Upper lobe of left lung (tissue), 6 donors: ENCODE measurements at regions not wholly inside any gene's neighbourhood (a gene's known extent, or its start where the extent isn't known, plus 50 kb on each side); places are given as distances from the start of the nearest gene placed in this dataset.

ENCODE experiments used
- ATAC-seq, 2 donors: fragments of 200-7000 bp; cut with Tn5 transposase; one replicate each; pipeline ENCODE4 v1.9.1; 2022; ENCODE audit warnings: mild to moderate bottlenecking in 2 of 2, moderate library complexity in 2 of 2; ENCODE audit not compliant: low FRiP score in 2 of 2
- DNase-seq, 2 donors: peaks; one replicate each; pipeline ENCODE4 v3.0.0-alpha.2; 2019 to 2020
- H3K27ac ChIP-seq, 4 donors: fragments of 200-600 bp; sonication (generic); one replicate each; pipeline ENCODE4 v1.5.1; 2016 to 2019
- H3K27me3 ChIP-seq, 4 donors: fragments of 200-600 bp; sonication (generic); one replicate each; pipeline ENCODE4 v1.5.1; 2017 to 2019
- H3K36me3 ChIP-seq, 4 donors: fragments of 200-600 bp; sonication (generic); one replicate each; pipeline ENCODE4 v1.5.1; 2016 to 2019
- H3K4me1 ChIP-seq, 4 donors: fragments of 200-600 bp; sonication (generic); one replicate each; pipeline ENCODE4 v1.5.1; 2018 to 2019
- H3K4me3 ChIP-seq, 4 donors: fragments of 200-600 bp; sonication (generic); one replicate each; pipeline ENCODE4 v1.5.1; 2017 to 2019; ENCODE audit warnings: mild to moderate bottlenecking in 2 of 4, moderate library complexity in 1 of 4
- H3K9me3 ChIP-seq, 4 donors: fragments of 200-600 bp; sonication (generic); one replicate each; pipeline ENCODE4 v1.5.1; 2018 to 2019
- EP300 ChIP-seq, 4 donors: sonication (generic); formaldehyde crosslinking; IDR thresholded peaks; one replicate each; pipeline ENCODE4 v1.5.1; 2017; ENCODE audit warnings: antibody characterized with exemption in 4 of 4, control low read depth in 2 of 4
- POLR2A ChIP-seq, 4 donors: fragments of 450-650 bp; IDR thresholded peaks; one replicate each; pipeline ENCODE4 v1.5.1; 2016 to 2017; ENCODE audit warnings: antibody characterized with exemption in 4 of 4, mild to moderate bottlenecking in 2 of 4
- POLR2AphosphoS5 ChIP-seq, 2 donors: sonication (generic); formaldehyde crosslinking; IDR thresholded peaks; one replicate each; pipeline ENCODE4 v1.5.1; 2017; ENCODE audit warnings: antibody characterized with exemption in 2 of 2
- WGBS, 2 donors: methylation state at CpG; one replicate each; pipeline ENCODE4 v1.1.5; 2017 to 2018; 5-methylcytosine and 5-hydroxymethylcytosine counted together
- TF ChIP-seq, protein P1 (sequence below), 6 experiments: fragments of 450-650 bp in 4 of 6; fragments of 200-600 bp in 2 of 6; sonication (generic) in 2 of 6; IDR thresholded peaks; one replicate each; pipeline ENCODE4 v1.5.1; 2016 to 2019; ENCODE audit warnings: antibody characterized with exemption in 6 of 6
- donor health status: DM: no; HTN: no; CAD: no; lungs with moderate emphysema.
- donor health status: DM: no; HTN: yes; CAD: no; lungs with severe emphysema.

DNA sequence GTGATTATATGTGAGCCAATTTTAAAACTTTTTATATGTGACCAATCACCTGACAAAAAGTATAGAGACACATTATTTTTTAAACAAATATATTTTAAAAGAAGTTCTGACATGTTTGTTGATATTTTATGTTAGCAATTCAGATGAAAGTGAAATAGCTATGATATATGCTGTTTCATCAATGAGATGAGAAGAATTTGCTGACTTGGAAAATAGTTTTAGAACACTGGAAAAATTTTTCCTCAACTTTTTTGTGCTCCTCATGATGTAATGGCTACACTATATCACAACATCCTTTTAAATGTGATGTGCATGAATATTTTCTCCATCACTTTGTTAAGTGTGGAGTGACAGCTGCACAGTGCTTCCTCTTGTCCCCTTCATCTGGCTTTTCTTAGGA is 434.0 kb downstream of the PLCL1 start:
- Histone ChIP-seq H3K27ac (no peak overlapping the region), H3K4me1 (no peaks in the 10 kb centered on the region), H3K9me3 (no peaks in the 10 kb centered on the region), H3K36me3 (no peaks in the 10 kb centered on the region), H3K4me3 (no peak overlapping the region), H3K27me3 (no peaks in the 10 kb centered on the region)
- no peak for DNase-seq
- no peak for ATAC-seq
- TF ChIP-seq EP300 (IDR thresholded peaks at IDR 0.05) (no peak), POLR2A (IDR thresholded peaks at IDR 0.05) (no peak), POLR2AphosphoS5 (IDR thresholded peaks at IDR 0.05) (no peak)
- TF ChIP-seq, protein P1, sequence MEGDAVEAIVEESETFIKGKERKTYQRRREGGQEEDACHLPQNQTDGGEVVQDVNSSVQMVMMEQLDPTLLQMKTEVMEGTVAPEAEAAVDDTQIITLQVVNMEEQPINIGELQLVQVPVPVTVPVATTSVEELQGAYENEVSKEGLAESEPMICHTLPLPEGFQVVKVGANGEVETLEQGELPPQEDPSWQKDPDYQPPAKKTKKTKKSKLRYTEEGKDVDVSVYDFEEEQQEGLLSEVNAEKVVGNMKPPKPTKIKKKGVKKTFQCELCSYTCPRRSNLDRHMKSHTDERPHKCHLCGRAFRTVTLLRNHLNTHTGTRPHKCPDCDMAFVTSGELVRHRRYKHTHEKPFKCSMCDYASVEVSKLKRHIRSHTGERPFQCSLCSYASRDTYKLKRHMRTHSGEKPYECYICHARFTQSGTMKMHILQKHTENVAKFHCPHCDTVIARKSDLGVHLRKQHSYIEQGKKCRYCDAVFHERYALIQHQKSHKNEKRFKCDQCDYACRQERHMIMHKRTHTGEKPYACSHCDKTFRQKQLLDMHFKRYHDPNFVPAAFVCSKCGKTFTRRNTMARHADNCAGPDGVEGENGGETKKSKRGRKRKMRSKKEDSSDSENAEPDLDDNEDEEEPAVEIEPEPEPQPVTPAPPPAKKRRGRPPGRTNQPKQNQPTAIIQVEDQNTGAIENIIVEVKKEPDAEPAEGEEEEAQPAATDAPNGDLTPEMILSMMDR (IDR thresholded peaks at IDR 0.05): no peak

DNA sequence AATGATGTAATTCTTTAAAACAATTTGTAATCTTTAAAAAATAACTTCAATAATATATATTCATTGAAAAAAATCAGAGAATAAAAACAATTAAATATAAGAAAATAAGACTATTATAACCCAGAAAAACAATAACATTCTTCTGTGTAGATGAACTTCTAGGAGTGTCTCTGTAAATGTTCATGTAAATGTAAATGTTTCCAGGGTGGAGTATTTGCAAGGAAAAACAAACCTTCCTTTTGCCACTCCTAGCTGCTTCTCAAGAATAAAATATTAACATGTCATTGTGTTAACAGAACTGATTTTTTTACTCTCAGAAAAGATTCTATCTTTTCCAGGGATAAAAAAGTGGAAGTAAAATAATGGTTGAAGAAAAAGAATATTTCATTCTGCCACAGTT is 431.9 kb downstream of the PLCL1 start:
- H3K9me3 ChIP-seq: no peaks in the 10 kb centered on the region
- H3K4me3 ChIP-seq: no peak overlapping the region
- H3K27ac ChIP-seq: no peak overlapping the region
- DNase-seq: no peak
- H3K27me3 ChIP-seq: no peaks in the 10 kb centered on the region
- TF ChIP-seq POLR2AphosphoS5 (IDR thresholded peaks at IDR 0.05) (no peak), EP300 (IDR thresholded peaks at IDR 0.05) (no peak), POLR2A (IDR thresholded peaks at IDR 0.05) (no peak)
- TF ChIP-seq, protein P1 (IDR thresholded peaks at IDR 0.05): no peak
- ATAC-seq: no peak
- no peaks in the 10 kb centered on the region for H3K36me3 ChIP-seq
- no peaks in the 10 kb centered on the region for H3K4me1 ChIP-seq

DNA sequence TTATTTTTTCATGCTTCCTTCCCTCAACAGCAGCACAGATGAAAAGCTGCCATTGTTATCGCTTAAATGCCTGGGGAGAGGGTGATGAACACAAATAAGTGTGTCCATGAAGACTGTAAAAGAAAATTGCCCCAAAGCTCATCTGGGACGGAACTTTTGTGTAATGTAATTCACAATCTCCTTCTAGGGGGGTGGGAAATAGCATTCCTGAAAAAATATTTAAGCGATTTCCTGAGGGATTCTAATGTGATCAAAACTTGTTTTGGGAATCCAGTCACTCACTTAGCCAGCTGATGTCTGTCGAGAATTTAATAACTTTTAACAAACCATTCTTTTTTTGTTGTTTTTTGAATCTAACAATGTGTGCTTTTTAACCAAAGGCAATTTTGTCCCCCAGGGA is 427.9 kb downstream of the PLCL1 start:
- H3K9me3 ChIP-seq: no peaks in the 10 kb centered on the region
- no peaks in the 10 kb centered on the region for H3K4me1 ChIP-seq
- no peak overlapping the region for H3K27ac ChIP-seq
- ATAC-seq (no peak), DNase-seq (no peak)
- WGBS, 2 donors: 60 to 69% methylated on average over 4 of the region's 4 CpGs
- no peaks in the 10 kb centered on the region for H3K36me3 ChIP-seq
- TF ChIP-seq POLR2AphosphoS5 (IDR thresholded peaks at IDR 0.05) (no peak), POLR2A (IDR thresholded peaks at IDR 0.05) (no peak), EP300 (IDR thresholded peaks at IDR 0.05) (no peak)
- TF ChIP-seq, protein P1 (IDR thresholded peaks at IDR 0.05): no peak
- no peaks in the 10 kb centered on the region for H3K27me3 ChIP-seq
- no peak overlapping the region for H3K4me3 ChIP-seq

DNA sequence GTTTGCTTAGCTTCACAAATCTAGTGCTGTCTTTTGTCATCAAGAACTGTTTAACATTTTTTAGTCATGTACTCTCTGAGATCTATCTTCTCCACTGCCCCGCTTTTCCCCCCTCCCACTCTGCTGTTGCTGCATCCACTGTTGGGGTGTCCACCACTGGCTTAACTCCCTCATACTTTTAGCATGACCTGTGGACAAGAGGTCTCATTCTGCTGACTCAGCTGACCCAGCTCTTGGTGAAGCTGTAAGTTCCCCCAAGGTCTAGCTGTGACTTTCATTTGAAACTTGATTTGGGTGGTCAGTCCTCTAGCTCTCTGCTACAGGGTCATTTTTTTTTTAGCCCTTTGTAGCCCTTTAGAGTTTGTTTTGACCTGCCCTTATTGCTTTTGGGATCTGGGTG is 427.2 kb downstream of the PLCL1 start:
- Histone ChIP-seq H3K36me3 (no peaks in the 10 kb centered on the region), H3K27ac (no peak overlapping the region), H3K9me3 (no peaks in the 10 kb centered on the region), H3K4me1 (no peaks in the 10 kb centered on the region), H3K27me3 (no peaks in the 10 kb centered on the region), H3K4me3 (no peak overlapping the region)
- TF ChIP-seq, protein P1 (IDR thresholded peaks at IDR 0.05): no peak
- TF ChIP-seq POLR2A (IDR thresholded peaks at IDR 0.05): no peak
- no peak for TF ChIP-seq EP300 (IDR thresholded peaks at IDR 0.05)
- TF ChIP-seq POLR2AphosphoS5 (IDR thresholded peaks at IDR 0.05): no peak
- DNase-seq (no peak), ATAC-seq (no peak)
- WGBS, 2 donors: 94 to 96% methylated on average over 1 of the region's 1 CpG

DNA sequence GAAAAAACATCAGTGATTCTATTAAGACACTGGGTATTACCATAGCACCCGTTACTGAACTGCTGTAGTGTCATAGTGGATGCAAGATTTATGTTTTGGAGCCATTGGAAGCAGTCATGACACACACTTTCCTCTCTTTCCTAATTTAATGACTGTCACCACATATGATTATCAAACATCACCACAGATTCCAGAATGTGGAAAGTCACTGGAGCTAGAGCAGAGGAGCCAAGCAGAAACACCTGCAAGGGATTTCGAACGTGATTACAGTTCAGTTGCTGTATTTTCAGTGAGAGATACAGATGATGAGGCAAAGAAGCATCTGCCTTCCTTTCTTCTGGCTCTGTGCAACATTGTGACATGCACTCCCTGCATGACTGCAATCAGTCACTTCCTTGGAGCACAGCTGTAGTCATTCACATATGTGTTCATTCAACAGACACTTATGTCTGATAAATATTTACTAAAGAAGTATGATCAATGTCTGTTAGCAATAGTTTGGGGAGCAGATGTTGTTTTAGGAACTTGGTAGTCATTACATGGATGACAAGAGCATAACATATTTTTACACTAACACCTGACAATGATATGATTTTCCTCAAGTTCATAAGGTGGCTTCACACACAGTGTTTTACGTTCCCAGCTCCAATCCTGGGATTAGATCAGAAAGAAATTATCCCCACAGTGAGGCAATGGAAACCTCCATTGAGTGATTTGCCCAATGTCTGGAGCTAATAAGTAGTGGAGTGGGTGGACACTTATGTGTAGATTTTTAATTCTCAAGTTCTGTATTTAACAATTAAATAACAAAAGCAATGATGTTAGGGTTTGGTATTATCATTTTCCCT is 416.6 kb downstream of the PLCL1 start:
- no peaks in the 10 kb centered on the region for H3K27me3 ChIP-seq
- no peak for DNase-seq
- no peak overlapping the region for H3K4me3 ChIP-seq
- WGBS, 2 donors: 67 to 69% methylated on average over 4 of the region's 4 CpGs
- TF ChIP-seq POLR2A (IDR thresholded peaks at IDR 0.05) (no peak), POLR2AphosphoS5 (IDR thresholded peaks at IDR 0.05) (no peak), EP300 (IDR thresholded peaks at IDR 0.05) (no peak)
- TF ChIP-seq, protein P1 (IDR thresholded peaks at IDR 0.05): no peak
- no peaks in the 10 kb centered on the region for H3K9me3 ChIP-seq
- H3K4me1 ChIP-seq: no peaks in the 10 kb centered on the region
- no peaks in the 10 kb centered on the region for H3K36me3 ChIP-seq
- H3K27ac ChIP-seq: no peak overlapping the region
- no peak for ATAC-seq
